Calu3 (cell line): ENCODE measurements at regions not wholly inside any gene's neighbourhood (a gene's known extent, or its start where the extent isn't known, plus 50 kb on each side); places are given as distances from the start of the nearest gene placed in this dataset.
"Not testable (repeated sequence)": the region's sequence is repeated elsewhere in the genome, so short reads cannot be mapped to it uniquely, and the experiment has no call there.

ENCODE experiments used
- BruUV-seq: library from RNA; stranded (reverse); fragments of 400-500 nt; replicated peaks from 2 replicates; lab custom pipeline; 2021; lab: Mats Ljungman, UMichigan
- CTCF ChIA-PET: fragments of 300-600 bp; sonication (Branson Sonifier 250); formaldehyde crosslinking; loops from one replicate; lab custom pipeline; 2022; ENCODE audit warnings: antibody characterized with exemption; lab: Charles Lee
- DNase-seq: peaks from one replicate; pipeline ENCODE4 v3.0.0; 2022
- H3K27ac Mint-ChIP-seq: one replicate; pipeline ENCODE4 v1.8.0; 2022; ENCODE audit warnings: mixed read lengths; ENCODE audit not compliant: unreplicated experiment
- H3K27me3 Mint-ChIP-seq: one replicate; pipeline ENCODE4 v1.8.0; 2022; ENCODE audit warnings: mixed read lengths; ENCODE audit not compliant: unreplicated experiment
- H3K36me3 Mint-ChIP-seq: one replicate; pipeline ENCODE4 v1.8.0; 2022; ENCODE audit warnings: mild to moderate bottlenecking, moderate library complexity, mixed read lengths; ENCODE audit not compliant: insufficient read depth, unreplicated experiment
- H3K4me1 Mint-ChIP-seq: one replicate; pipeline ENCODE4 v1.8.0; 2022; ENCODE audit warnings: mild to moderate bottlenecking, low read depth, mixed read lengths; ENCODE audit not compliant: unreplicated experiment
- H3K4me3 Mint-ChIP-seq: one replicate; pipeline ENCODE4 v1.8.0; 2022; ENCODE audit warnings: mild to moderate bottlenecking, low read depth, moderate library complexity, mixed read lengths; ENCODE audit not compliant: unreplicated experiment
- H3K9me3 Mint-ChIP-seq: one replicate; pipeline ENCODE4 v1.8.0; 2022; ENCODE audit warnings: low read depth, mixed read lengths; ENCODE audit not compliant: unreplicated experiment
- CTCF ChIP-seq: fragments of 200-600 bp; IDR thresholded peaks from one replicate; pipeline ENCODE4 v1.8.0; 2022; ENCODE audit warnings: antibody characterized with exemption; ENCODE audit not compliant: unreplicated experiment
- intact Hi-C: fragments of 100-400 bp; cut with micrococcal nuclease; formaldehyde crosslinking; loops from one replicate; pipeline ENCODE4 v1.10.0; 2022; ENCODE audit not compliant: unreplicated experiment

GRCh38 chr7:131937868-131938267 is 381.4 kb upstream of the PODXL start:
- CTCF ChIA-PET: no interaction called here
- Mint-ChIP-seq H3K4me1 (peaks cover 16% of the 10 kb centered on the region), H3K4me3 (no peak overlapping the region), H3K27me3 (peaks cover 19% of the 10 kb centered on the region), H3K36me3 (no peaks in the 10 kb centered on the region), H3K27ac (no peak overlapping the region), H3K9me3 (peaks cover 2% of the 10 kb centered on the region)
- no peak for DNase-seq
- intact Hi-C loops: no loop called here
- no peak for TF ChIP-seq CTCF
- BruUV-seq: no TSS peak

GRCh38 chr7:131935180-131935579 is 378.8 kb upstream of the PODXL start:
- H3K27me3 Mint-ChIP-seq: peaks cover 8% of the 10 kb centered on the region
- DNase-seq: peak; percentile 15
- H3K36me3 Mint-ChIP-seq: no peaks in the 10 kb centered on the region
- TF ChIP-seq CTCF: no peak
- peaks cover 3% of the 10 kb centered on the region for H3K9me3 Mint-ChIP-seq
- H3K4me3 Mint-ChIP-seq: no peak overlapping the region
- H3K4me1 Mint-ChIP-seq: peaks cover 16% of the 10 kb centered on the region
- BruUV-seq: no TSS peak
- H3K27ac Mint-ChIP-seq: no peak overlapping the region
- CTCF ChIA-PET: no interaction called here
- intact Hi-C loops: no loop called here

GRCh38 chr7:131934452-131934851 is 378.0 kb upstream of the PODXL start:
- Mint-ChIP-seq H3K27me3 (peaks cover 15% of the 10 kb centered on the region), H3K36me3 (no peaks in the 10 kb centered on the region), H3K4me1 (peaks cover 16% of the 10 kb centered on the region), H3K27ac (peak overlapping the region; percentile 24), H3K9me3 (peaks cover 3% of the 10 kb centered on the region), H3K4me3 (no peak overlapping the region)
- intact Hi-C loops: no loop called here
- CTCF ChIA-PET: interaction anchor here (1.0 kb wide), 1 partner anchor 76 kb away, joined by 6 read pairs; no protein-coding TSS in a partner anchor
- BruUV-seq: no TSS peak
- peak; percentile 37 for DNase-seq
- TF ChIP-seq CTCF: no peak

GRCh38 chr7:131933751-131934289 is 377.4 kb upstream of the PODXL start:
- no TSS peak for BruUV-seq
- DNase-seq: no peak
- no peak overlapping the region for H3K27ac Mint-ChIP-seq
- H3K4me3 Mint-ChIP-seq: no peak overlapping the region
- H3K27me3 Mint-ChIP-seq: peaks cover 15% of the 10 kb centered on the region
- no peak for TF ChIP-seq CTCF
- H3K4me1 Mint-ChIP-seq: peaks cover 16% of the 10 kb centered on the region
- H3K36me3 Mint-ChIP-seq: no peaks in the 10 kb centered on the region
- CTCF ChIA-PET: interaction anchor here (1.0 kb wide), 1 partner anchor 75 kb away, joined by 6 read pairs; no protein-coding TSS in a partner anchor
- intact Hi-C loops: no loop called here
- H3K9me3 Mint-ChIP-seq: peaks cover 3% of the 10 kb centered on the region

GRCh38 chr7:131933219-131933618 is 376.8 kb upstream of the PODXL start:
- DNase-seq, CTCF ChIA-PET, BruUV-seq, H3K36me3 Mint-ChIP-seq, intact Hi-C loops, H3K4me3 Mint-ChIP-seq, H3K9me3 Mint-ChIP-seq, H3K27ac Mint-ChIP-seq: not testable (repeated sequence)
- H3K27me3 Mint-ChIP-seq: peaks cover 18% of the 10 kb centered on the region
- peaks cover 16% of the 10 kb centered on the region for H3K4me1 Mint-ChIP-seq
